GM23248 (cell line): ENCODE measurements at regions not wholly inside any gene's neighbourhood (a gene's known extent, or its start where the extent isn't known, plus 50 kb on each side); places are given as distances from the start of the nearest gene placed in this dataset.

Source experiments
- DNase-seq: peaks from one replicate; pipeline ENCODE4 v3.0.0-alpha.2; 2015
- H2AFZ ChIP-seq: fragments of 200-600 bp; sonication (generic); 2 replicates; pipeline ENCODE4 v1.6.1; 2016; ENCODE audit warnings: antibody characterized with exemption
- H3F3A ChIP-seq: fragments of 200-600 bp; sonication (generic); 2 replicates; pipeline ENCODE4 v1.6.1; 2016; ENCODE audit warnings: mild to moderate bottlenecking, antibody characterized with exemption, mixed run types; ENCODE audit not compliant: insufficient read depth
- H3K27ac ChIP-seq: fragments of 200-600 bp; sonication (generic); 2 replicates; pipeline ENCODE4 v1.5.1; 2016; ENCODE audit warnings: mild to moderate bottlenecking
- H3K27me3 ChIP-seq: fragments of 200-600 bp; sonication (generic); replicated peaks from 2 replicates; pipeline ENCODE4 v1.6.1; 2016; ENCODE audit warnings: mild to moderate bottlenecking; ENCODE audit not compliant: insufficient read depth
- H3K36me3 ChIP-seq: fragments of 200-600 bp; sonication (generic); 2 replicates; pipeline ENCODE4 v1.6.1; 2016; ENCODE audit warnings: low read depth, mild to moderate bottlenecking
- H3K4me1 ChIP-seq: fragments of 200-600 bp; sonication (generic); 2 replicates; pipeline ENCODE4 v1.6.1; 2016; ENCODE audit warnings: mild to moderate bottlenecking; ENCODE audit not compliant: insufficient read depth
- H3K4me2 ChIP-seq: fragments of 200-600 bp; sonication (generic); one replicate; pipeline ENCODE4 v1.6.1; 2016; ENCODE audit warnings: mild to moderate bottlenecking; ENCODE audit not compliant: unreplicated experiment
- H3K4me3 ChIP-seq: fragments of 200-600 bp; sonication (generic); 2 replicates; pipeline ENCODE4 v1.5.1; 2016; ENCODE audit warnings: mild to moderate bottlenecking
- H3K79me2 ChIP-seq: fragments of 200-600 bp; sonication (generic); 2 replicates; pipeline ENCODE4 v1.6.1; 2016; ENCODE audit warnings: mild to moderate bottlenecking; ENCODE audit not compliant: insufficient read depth
- H3K9ac ChIP-seq: fragments of 200-600 bp; sonication (generic); 2 replicates; pipeline ENCODE4 v1.6.1; 2016; ENCODE audit warnings: mild to moderate bottlenecking
- H3K9me2 ChIP-seq: fragments of 200-600 bp; sonication (generic); 2 replicates; pipeline ENCODE4 v1.6.1; 2016; ENCODE audit warnings: mixed run types, mild to moderate bottlenecking, moderate library complexity; ENCODE audit not compliant: insufficient read depth
- H3K9me3 ChIP-seq: fragments of 200-600 bp; sonication (generic); one replicate; pipeline ENCODE4 v1.6.1; 2017; ENCODE audit warnings: low read depth
- H4K20me1 ChIP-seq: fragments of 200-600 bp; sonication (generic); 2 replicates; pipeline ENCODE4 v1.6.0; 2016; ENCODE audit not compliant: insufficient read depth
- EZH2 ChIP-seq: fragments of 200-600 bp; sonication (generic); IDR thresholded peaks from 2 replicates; pipeline ENCODE4 v1.6.1; 2018; ENCODE audit warnings: antibody characterized with exemption, mild to moderate bottlenecking; ENCODE audit not compliant: insufficient read depth, poor library complexity, severe bottlenecking
- EZH2phosphoT487 ChIP-seq: fragments of 200-600 bp; sonication (generic); IDR thresholded peaks from 2 replicates; pipeline ENCODE4 v1.6.1; 2018; ENCODE audit warnings: antibody characterized with exemption, moderate library complexity, mild to moderate bottlenecking, low read depth; ENCODE audit not compliant: insufficient read depth
- WGBS, 2 experiments: methylation state at CpG; one replicate each; pipeline ENCODE4 v1.1.6; 2015 to 2017; ENCODE audit warnings: low lambda C conversion rate in 2 of 2, low coverage in 1 of 2; ENCODE audit errors: missing lambda C conversion rate in 2 of 2; 5-methylcytosine and 5-hydroxymethylcytosine counted together
- in situ Hi-C: fragments of 300-500 bp; cut with MboI; formaldehyde crosslinking; loops from 2 replicates; pipeline ENCODE4 v1.15.0; 2020

DNA sequence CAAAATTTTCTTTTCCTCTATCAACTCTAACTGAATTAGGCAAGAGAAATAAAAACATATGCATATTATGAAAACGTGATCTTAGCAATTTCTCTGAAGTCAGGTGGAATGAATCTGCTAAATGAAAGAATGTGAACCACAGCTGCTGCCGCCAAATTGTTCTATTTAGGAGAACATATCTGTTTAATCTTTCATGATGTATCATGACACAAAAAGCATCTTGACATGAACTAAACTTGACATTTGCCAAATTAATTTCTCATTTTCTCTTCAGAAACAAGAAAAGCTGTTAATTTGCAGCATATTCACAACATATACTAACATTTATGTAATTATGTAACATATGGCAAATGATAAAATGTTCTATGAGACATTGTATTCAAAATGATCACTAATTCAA, 1237.9 kb downstream of the TECRL start:
- no peak overlapping the region for H2AFZ ChIP-seq
- H3K4me2 ChIP-seq = no peak overlapping the region
- H3F3A ChIP-seq = no peaks in the 10 kb centered on the region
- H3K4me3 ChIP-seq = no peak overlapping the region
- H3K9me3 ChIP-seq = no peaks in the 10 kb centered on the region
- TF ChIP-seq EZH2phosphoT487 (no peak), EZH2 (no peak)
- H3K36me3 ChIP-seq = no peaks in the 10 kb centered on the region
- H3K4me1 ChIP-seq = no peaks in the 10 kb centered on the region
- no peak overlapping the region for H3K27ac ChIP-seq
- in situ Hi-C loops = no loop called here
- 2% methylated on average over 2 of the region's 2 CpGs for WGBS, 2 experiments
- no peaks in the 10 kb centered on the region for H3K79me2 ChIP-seq
- no peak overlapping the region for H3K9ac ChIP-seq
- H4K20me1 ChIP-seq = no peaks in the 10 kb centered on the region
- no peaks in the 10 kb centered on the region for H3K27me3 ChIP-seq
- no peaks in the 10 kb centered on the region for H3K9me2 ChIP-seq
- DNase-seq = no peak

DNA sequence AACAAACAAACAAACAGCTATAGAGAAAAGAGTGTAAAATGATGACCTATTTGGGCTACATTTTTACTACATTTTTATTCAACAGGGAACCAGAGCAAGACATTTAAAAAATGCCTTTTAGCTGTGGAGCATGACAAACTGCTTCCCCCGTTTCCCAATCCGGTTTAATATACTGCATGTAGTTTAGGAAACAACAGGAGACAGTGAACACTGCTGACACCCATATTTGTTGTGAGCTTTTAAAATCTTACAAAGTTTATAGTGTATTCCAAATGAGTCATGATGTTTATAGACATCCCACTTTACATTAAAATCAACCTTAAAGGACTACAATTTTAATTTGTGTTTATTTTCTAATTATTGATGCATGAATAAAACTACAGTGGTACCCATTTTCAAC, 1238.3 kb downstream of the TECRL start:
- no peak for TF ChIP-seq EZH2phosphoT487
- no peak for TF ChIP-seq EZH2
- no peak overlapping the region for H2AFZ ChIP-seq
- no peaks in the 10 kb centered on the region for H4K20me1 ChIP-seq
- H3K9me2 ChIP-seq = no peaks in the 10 kb centered on the region
- H3K36me3 ChIP-seq = no peaks in the 10 kb centered on the region
- 3 to 9% methylated on average over 2 of the region's 2 CpGs for WGBS, 2 experiments
- H3K27me3 ChIP-seq = no peaks in the 10 kb centered on the region
- no peaks in the 10 kb centered on the region for H3K79me2 ChIP-seq
- H3K4me2 ChIP-seq = no peak overlapping the region
- H3K9me3 ChIP-seq = no peaks in the 10 kb centered on the region
- H3K27ac ChIP-seq = no peak overlapping the region
- H3K4me3 ChIP-seq = no peak overlapping the region
- in situ Hi-C loops = no loop called here
- no peak for DNase-seq
- no peaks in the 10 kb centered on the region for H3K4me1 ChIP-seq
- no peaks in the 10 kb centered on the region for H3F3A ChIP-seq
- no peak overlapping the region for H3K9ac ChIP-seq

DNA sequence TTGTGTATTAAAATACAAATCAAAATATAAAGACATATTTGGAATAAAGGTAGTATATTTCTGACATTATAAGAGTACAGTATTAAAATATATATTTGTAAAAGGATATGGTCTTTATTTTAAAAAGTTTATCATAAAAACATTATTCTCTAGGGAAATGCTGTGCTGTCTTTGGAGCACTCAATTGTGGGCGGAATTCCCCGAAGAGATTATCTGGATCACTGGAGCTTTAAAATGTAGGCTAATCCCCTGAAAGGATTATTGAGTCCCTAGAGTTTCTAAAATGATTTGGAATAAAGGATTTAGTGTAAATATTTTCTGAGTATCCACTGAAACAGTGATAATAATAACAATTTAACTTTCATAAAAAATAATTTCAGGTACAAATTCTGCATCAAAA, 1239.4 kb downstream of the TECRL start:
- in situ Hi-C loops = no loop called here
- Histone ChIP-seq H3K27me3 (no peaks in the 10 kb centered on the region), H3K79me2 (no peaks in the 10 kb centered on the region), H3K4me1 (no peaks in the 10 kb centered on the region), H3K36me3 (no peaks in the 10 kb centered on the region), H3K27ac (no peak overlapping the region), H2AFZ (no peak overlapping the region), H3K4me2 (no peak overlapping the region), H3K9me2 (no peaks in the 10 kb centered on the region), H3K9me3 (no peaks in the 10 kb centered on the region), H3K4me3 (no peak overlapping the region), H3K9ac (no peak overlapping the region), H3F3A (no peaks in the 10 kb centered on the region), H4K20me1 (no peaks in the 10 kb centered on the region)
- 51 to 56% methylated on average over 2 of the region's 2 CpGs for WGBS, 2 experiments
- TF ChIP-seq EZH2phosphoT487 = no peak
- TF ChIP-seq EZH2 = no peak
- no peak for DNase-seq

DNA sequence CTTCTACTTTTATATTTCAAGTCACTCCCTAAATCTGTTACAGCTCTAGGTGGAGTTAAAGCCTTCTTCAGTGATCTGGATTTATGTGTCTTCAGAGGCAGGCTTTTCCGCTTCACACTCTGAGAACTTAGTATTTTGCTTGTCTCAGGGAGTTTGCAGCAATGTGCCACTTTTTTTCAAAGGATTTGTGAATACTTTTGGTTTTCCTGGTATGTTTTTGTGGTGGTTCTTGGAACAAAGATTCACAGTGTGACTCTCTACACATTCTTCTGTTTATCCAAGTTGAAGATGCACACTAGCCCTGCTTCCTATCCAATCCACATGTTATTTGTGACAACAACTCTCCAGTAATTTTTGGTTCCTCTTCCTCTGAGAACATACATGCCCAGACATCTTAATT, 1253.7 kb downstream of the TECRL start:
- WGBS, 2 experiments = 0% methylated on average over 1 of the region's 1 CpG
- no peaks in the 10 kb centered on the region for H3K27me3 ChIP-seq
- no peaks in the 10 kb centered on the region for H3K4me1 ChIP-seq
- H3F3A ChIP-seq = no peaks in the 10 kb centered on the region
- H3K9me2 ChIP-seq = no peaks in the 10 kb centered on the region
- no peaks in the 10 kb centered on the region for H3K79me2 ChIP-seq
- no peaks in the 10 kb centered on the region for H3K36me3 ChIP-seq
- no peak for TF ChIP-seq EZH2
- no peak for TF ChIP-seq EZH2phosphoT487
- H3K9ac ChIP-seq = no peak overlapping the region
- H4K20me1 ChIP-seq = no peaks in the 10 kb centered on the region
- DNase-seq = no peak
- in situ Hi-C loops = no loop called here
- no peak overlapping the region for H3K27ac ChIP-seq
- no peaks in the 10 kb centered on the region for H3K9me3 ChIP-seq
- no peak overlapping the region for H3K4me3 ChIP-seq
- no peak overlapping the region for H3K4me2 ChIP-seq
- H2AFZ ChIP-seq = no peak overlapping the region

DNA sequence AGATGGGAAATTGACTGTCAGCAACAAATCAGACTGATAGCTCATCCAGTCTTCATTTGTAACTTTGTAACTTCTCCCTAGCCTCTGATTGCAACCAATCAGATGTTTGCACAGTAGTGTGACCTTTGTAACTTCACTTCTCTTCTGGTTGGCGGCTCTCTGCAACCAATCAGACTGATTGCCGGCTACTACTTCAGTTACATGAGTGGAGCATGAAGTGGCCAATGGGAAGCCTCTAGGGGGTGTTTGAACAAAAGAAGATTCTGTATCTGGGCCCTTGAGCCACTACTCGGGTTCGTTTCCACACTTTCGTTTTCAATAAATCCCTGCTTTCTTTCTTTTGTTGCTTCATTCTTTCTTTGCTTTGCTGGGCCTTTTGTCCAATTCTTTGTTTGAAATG, 1285.8 kb downstream of the TECRL start:
- in situ Hi-C loops = no loop called here
- Histone ChIP-seq H3K4me1 (no peaks in the 10 kb centered on the region), H3K36me3 (no peaks in the 10 kb centered on the region), H2AFZ (no peak overlapping the region), H3F3A (no peaks in the 10 kb centered on the region), H3K79me2 (no peaks in the 10 kb centered on the region), H3K27me3 (no peaks in the 10 kb centered on the region), H3K9ac (no peak overlapping the region), H3K9me3 (no peaks in the 10 kb centered on the region), H4K20me1 (no peaks in the 10 kb centered on the region), H3K4me3 (no peak overlapping the region), H3K27ac (no peak overlapping the region), H3K4me2 (no peak overlapping the region), H3K9me2 (no peaks in the 10 kb centered on the region)
- no peak for DNase-seq
- TF ChIP-seq EZH2phosphoT487 (no peak), EZH2 (no peak)
- 51 to 57% methylated on average over 5 of the region's 5 CpGs for WGBS, 2 experiments
